ENCODE measurements at regions not wholly inside any gene's neighbourhood (a gene's known extent, or its start where the extent isn't known, plus 50 kb on each side); places are given as distances from the start of the nearest gene placed in this dataset.

DNA sequence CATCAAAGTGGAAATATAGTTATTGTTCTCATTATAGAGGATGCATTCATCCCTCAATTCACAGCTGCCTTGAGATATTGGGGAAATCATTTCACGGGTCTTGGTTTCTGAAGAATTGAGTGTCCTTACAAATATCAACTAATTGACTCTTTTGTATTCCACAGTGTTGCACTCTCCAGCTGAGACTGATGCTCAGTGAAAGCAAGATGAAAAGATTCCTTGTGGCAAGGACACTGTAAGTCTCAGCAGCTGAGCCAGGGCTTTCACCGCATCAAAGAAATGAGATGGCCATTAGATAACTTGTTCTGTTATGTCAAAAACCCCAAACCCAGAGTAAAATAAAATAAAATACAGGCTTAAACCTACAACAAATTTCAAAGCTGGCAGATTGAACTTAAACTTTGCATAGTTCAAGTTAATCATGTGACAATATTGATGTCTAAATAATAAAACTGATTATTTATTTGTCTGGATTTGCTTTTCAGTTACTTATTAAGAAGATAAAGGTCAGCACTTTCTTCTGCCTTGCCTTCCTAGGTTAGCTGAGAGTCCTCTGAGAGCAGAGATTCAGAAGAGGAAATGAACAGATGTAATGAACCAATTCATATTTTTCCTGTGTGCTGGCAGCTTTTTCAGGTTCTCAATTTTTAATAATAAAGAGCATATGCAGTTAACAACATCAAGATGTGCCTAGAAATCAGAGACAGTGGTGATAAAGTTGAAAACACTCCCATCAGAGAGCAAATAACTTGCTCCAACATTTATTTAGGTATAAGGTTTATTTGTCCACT is 82.4 kb upstream of the SMLR1 start:
- TF ChIP-seq, protein P1, sequence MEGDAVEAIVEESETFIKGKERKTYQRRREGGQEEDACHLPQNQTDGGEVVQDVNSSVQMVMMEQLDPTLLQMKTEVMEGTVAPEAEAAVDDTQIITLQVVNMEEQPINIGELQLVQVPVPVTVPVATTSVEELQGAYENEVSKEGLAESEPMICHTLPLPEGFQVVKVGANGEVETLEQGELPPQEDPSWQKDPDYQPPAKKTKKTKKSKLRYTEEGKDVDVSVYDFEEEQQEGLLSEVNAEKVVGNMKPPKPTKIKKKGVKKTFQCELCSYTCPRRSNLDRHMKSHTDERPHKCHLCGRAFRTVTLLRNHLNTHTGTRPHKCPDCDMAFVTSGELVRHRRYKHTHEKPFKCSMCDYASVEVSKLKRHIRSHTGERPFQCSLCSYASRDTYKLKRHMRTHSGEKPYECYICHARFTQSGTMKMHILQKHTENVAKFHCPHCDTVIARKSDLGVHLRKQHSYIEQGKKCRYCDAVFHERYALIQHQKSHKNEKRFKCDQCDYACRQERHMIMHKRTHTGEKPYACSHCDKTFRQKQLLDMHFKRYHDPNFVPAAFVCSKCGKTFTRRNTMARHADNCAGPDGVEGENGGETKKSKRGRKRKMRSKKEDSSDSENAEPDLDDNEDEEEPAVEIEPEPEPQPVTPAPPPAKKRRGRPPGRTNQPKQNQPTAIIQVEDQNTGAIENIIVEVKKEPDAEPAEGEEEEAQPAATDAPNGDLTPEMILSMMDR (IDR thresholded peaks at IDR 0.05): no peak
- TF ChIP-seq POLR2AphosphoS5 (IDR thresholded peaks at IDR 0.05): no peak
- TF ChIP-seq POLR2A (IDR thresholded peaks at IDR 0.05): no peak

Measured in prostate gland (tissue), 2 donors.